GM18519 (cell line): ENCODE measurements at regions not wholly inside any gene's neighbourhood (a gene's known extent, or its start where the extent isn't known, plus 50 kb on each side); places are given as distances from the start of the nearest gene placed in this dataset.

ENCODE experiments used
- ATAC-seq: cut with Tn5 transposase; IDR thresholded peaks from one replicate; pipeline ENCODE4 v1.9.1; 2021; ENCODE audit warnings: mild to moderate bottlenecking, moderate library complexity; ENCODE audit not compliant: unreplicated experiment, low FRiP score

GRCh38 chr7:118664498-118664897 is 440.0 kb downstream of the ANKRD7 start:
- ATAC-seq: no peak

GRCh38 chr7:118671149-118671548 is 446.6 kb downstream of the ANKRD7 start:
- no peak for ATAC-seq

GRCh38 chr7:118684796-118685195 is 460.3 kb downstream of the ANKRD7 start:
- ATAC-seq: no peak

GRCh38 chr7:118689403-118689802 is 464.9 kb downstream of the ANKRD7 start:
- no peak for ATAC-seq

GRCh38 chr7:118696879-118697278 is 472.4 kb downstream of the ANKRD7 start:
- ATAC-seq: no peak

- no peak for ATAC-seq
Measured at GRCh38 chr7:118699222-118699621, 474.7 kb downstream of the ANKRD7 start.

- ATAC-seq: no peak
Measured at GRCh38 chr7:118708741-118709140, 484.2 kb downstream of the ANKRD7 start.

GRCh38 chr7:118711688-118712087 is 487.2 kb downstream of the ANKRD7 start:
- no peak for ATAC-seq

- no peak for ATAC-seq
Measured at GRCh38 chr7:118713039-118713438, 488.5 kb downstream of the ANKRD7 start.

GRCh38 chr7:118720632-118721031 is 496.1 kb downstream of the ANKRD7 start:
- ATAC-seq: no peak

- ATAC-seq: no peak
Measured at GRCh38 chr7:118731854-118732253, 507.4 kb downstream of the ANKRD7 start.

- ATAC-seq: no peak
Measured at GRCh38 chr7:118734541-118734940, 510.0 kb downstream of the ANKRD7 start.

- no peak for ATAC-seq
Measured at GRCh38 chr7:118735441-118735840, 510.9 kb downstream of the ANKRD7 start.

GRCh38 chr7:118737935-118738334 is 513.4 kb downstream of the ANKRD7 start:
- ATAC-seq: no peak

- no peak for ATAC-seq
Measured at GRCh38 chr7:118745927-118746326, 521.4 kb downstream of the ANKRD7 start.

GRCh38 chr7:118747473-118747872 is 523.0 kb downstream of the ANKRD7 start:
- no peak for ATAC-seq

GRCh38 chr7:118753479-118753878 is 529.0 kb downstream of the ANKRD7 start:
- ATAC-seq: no peak

GRCh38 chr7:118754608-118755007 is 530.1 kb downstream of the ANKRD7 start:
- ATAC-seq: no peak

- ATAC-seq: no peak
Measured at GRCh38 chr7:118755067-118755625, 530.6 kb downstream of the ANKRD7 start.

- ATAC-seq: no peak
Measured at GRCh38 chr7:118757066-118757465, 532.6 kb downstream of the ANKRD7 start.

GRCh38 chr7:118758582-118758981 is 534.1 kb downstream of the ANKRD7 start:
- ATAC-seq: no peak

- no peak for ATAC-seq
Measured at GRCh38 chr7:118759921-118760320, 535.4 kb downstream of the ANKRD7 start.

- ATAC-seq: no peak
Measured at GRCh38 chr7:118762451-118762850, 537.9 kb downstream of the ANKRD7 start.
